Muscle of arm (tissue), 1 donor: ENCODE measurements at regions not wholly inside any gene's neighbourhood (a gene's known extent, or its start where the extent isn't known, plus 50 kb on each side); places are given as distances from the start of the nearest gene placed in this dataset.

ENCODE experiments used
- DNase-seq: peaks from one replicate; pipeline ENCODE4 v3.0.0-alpha.2; 2013

- no peak for DNase-seq
Measured at GRCh38 chr11:76298255-76298654, 82.7 kb downstream of the THAP12 start.

- DNase-seq = no peak
Measured at GRCh38 chr11:76296731-76297542, 84.0 kb downstream of the THAP12 start.

GRCh38 chr11:76293189-76293631 lies 86.9 kb upstream of the WNT11 start:
- DNase-seq = no peak

- no peak for DNase-seq
Measured at GRCh38 chr11:76292583-76293188, 86.4 kb upstream of the WNT11 start.

- DNase-seq = no peak
Measured at GRCh38 chr11:76291576-76292526, 85.5 kb upstream of the WNT11 start.

DNA sequence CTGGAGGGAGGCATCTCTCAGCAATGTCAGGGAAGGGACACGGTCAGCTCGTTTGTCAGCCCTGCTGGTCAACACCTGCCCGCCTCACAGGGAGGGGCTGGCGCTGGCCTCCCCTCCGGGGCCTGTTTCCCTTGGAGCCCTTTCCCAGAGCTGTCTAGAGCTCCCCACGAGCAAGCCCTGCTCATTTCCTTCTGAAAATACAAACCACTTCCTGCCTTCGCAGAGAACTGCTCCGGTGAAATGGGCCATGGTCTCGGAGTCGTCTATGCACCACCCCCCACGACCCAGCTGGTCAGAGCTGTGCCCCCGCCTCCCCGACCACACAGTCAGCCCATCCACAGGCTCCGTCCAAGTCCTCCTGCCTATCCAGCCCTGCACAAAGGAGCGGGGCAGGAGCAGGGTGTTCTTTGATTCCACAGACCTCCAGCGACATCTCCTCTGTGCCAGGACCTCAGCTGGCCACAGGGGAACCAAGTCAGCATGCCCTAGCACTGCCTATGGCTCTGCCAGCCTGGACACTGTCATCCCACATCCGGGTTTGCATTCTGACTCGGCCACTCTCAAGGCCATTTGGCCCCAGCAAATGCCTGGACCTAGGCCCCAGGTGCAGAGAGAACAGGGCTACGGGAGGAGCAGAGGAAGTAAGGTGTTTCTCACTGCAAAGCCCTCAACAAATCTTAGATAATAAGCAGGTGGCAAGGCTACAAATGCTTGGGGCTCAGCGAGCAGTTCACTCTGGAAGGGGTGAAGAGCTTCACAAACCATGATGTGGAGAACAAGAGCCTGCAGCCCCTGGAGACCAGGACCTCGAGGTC lies 82.1 kb upstream of the WNT11 start:
- no peak for DNase-seq

DNA sequence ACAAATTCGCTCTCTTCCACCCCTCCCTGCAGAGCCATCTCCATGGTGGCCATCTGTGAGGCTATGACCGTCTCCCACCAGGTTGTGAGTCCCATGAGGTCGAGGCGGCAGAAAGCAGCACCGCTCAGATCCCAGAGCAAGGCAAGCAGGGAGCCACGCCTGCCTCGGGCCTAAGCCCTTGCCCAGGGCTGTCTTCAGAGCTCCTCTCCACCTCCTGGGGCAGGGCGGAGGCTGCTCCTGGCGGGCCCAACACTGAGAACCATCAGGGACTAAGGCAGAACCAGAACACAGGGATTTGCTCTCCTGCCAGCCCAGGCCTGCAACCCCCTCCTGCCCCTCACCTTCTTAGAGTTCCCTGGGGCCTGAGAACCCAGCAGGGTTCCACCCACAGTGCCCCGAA lies 80.9 kb upstream of the WNT11 start:
- DNase-seq = no peak

- DNase-seq = no peak
Measured at GRCh38 chr11:76285397-76286104, 79.2 kb upstream of the WNT11 start.

DNA sequence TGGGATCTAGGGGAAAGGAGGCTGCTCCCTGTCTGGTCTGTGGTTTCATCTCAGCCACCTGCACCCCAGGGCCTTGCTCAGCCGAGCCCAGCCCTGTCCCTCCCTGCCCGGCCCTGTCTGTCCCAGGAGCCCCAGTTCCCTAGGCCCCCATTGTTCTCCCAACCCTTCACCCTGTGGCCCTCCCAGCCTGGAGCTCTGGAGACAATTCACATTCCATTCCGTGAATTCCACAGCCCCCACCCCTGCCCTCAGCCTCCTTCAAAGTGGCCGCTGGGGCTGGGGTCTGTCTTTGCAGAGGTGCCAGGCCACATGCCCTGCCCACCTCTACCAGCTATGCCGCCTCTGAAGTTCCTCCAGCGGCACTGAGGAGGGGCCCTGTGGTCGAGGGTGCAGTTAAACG lies 77.9 kb upstream of the WNT11 start:
- no peak for DNase-seq

- no peak for DNase-seq
Measured at GRCh38 chr11:76282811-76283595, 76.7 kb upstream of the WNT11 start.

DNA sequence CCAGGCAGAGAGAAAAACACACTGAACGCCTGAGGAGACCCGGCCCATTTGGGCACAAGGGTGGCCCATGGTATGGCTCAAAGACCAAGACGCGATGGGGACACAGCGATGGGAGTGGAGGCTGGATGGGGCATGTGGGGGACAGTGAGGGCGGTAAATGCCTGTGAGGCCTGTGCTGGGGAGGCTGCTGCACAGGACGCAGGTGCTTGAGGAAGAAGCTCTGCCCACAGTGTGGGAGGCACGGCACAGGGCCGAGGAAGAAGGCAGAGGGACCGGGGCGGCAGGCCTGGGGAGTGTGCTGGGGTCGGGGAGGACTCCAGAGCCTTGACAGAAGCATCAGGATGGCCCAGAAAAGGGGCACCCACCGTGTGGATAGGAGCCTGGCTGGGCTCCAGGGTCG lies 75.9 kb upstream of the WNT11 start:
- no peak for DNase-seq

DNA sequence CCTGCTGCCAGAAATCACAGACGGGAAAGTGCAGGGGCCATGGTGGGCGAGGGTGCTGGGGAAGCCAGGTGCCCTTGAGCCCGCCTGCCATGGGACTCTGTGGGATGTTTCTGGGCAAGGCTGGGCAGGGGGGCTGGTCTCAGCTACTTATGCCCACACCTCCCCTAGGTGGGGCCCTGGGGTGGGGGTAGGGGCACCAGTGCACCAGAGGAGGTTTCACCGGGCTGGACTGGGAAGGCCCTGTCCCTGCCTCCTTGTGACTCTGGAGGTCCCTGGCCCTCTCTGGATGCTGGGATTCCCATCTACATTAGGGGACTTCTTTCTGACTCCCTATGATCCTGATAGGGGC lies 75.2 kb upstream of the WNT11 start:
- no peak for DNase-seq

- DNase-seq = no peak
Measured at GRCh38 chr11:76280882-76281557, 74.7 kb upstream of the WNT11 start.

- DNase-seq = no peak
Measured at GRCh38 chr11:76280151-76280881, 74.0 kb upstream of the WNT11 start.

- DNase-seq = no peak
Measured at GRCh38 chr11:76279646-76280045, 73.3 kb upstream of the WNT11 start.

DNA sequence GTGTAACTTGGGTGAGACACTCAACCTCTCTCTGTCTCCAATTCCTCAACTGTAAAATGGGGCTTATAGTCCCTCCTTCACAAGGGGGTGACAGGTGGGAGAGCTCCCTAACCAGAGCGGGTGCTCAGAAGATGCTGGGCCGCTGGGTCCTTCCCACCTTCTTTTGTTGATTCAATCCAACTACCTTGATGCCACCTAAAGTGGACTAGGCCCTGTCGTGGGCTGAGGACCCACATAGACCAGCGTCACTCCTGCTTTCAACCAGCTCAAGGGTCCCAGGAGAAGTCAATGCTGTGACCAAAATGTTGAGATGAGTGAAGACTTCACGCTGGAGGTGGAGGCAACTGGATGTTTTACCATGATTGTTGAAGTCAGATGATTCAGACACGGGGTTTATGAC lies 72.7 kb upstream of the WNT11 start:
- DNase-seq = no peak

- no peak for DNase-seq
Measured at GRCh38 chr11:76278526-76278925, 72.2 kb upstream of the WNT11 start.

DNA sequence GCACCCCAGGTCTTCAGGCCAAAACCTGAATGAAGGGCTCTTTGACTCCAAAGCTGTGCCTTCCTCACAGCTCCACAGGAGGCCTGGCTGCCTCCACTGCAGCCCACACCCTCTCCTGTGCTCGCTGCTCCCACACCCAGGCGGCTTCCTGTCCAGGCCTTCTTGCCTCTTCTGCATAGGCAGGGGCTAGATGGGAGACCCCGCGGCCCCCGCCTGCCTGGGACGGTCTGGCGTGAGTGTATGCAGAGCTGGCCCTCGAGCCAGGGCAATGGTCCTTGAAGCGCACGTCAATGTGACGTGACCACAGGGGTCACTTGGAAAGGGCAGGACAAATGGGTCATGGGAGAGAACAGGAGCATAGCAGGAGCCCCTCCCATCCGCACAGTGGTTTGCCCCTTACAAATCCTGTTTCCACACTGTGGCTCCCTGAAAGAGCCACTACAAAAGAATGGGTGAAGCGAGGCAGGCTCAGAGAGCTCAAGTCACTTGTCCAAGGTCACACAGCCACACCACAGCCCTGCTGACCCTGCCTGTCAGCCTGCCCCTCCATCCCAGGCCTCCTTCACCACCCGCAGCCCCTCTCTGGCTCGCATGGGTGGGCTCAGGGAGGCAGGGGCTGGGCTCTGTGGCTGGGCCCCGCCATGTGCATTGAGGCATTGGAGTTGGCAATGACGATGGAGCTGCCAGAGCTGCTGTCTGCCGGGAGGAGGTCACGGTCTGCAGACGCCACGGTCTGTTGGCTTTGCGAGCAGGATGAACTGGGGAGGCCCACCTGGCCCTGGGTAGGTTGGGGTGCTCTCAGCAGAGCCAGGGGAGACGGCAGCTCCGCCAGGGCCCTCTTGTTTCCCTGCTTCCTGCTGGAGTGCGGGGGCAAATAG lies 71.2 kb upstream of the WNT11 start:
- no peak for DNase-seq
